DND-41 (cell line): ENCODE measurements at regions not wholly inside any gene's neighbourhood (a gene's known extent, or its start where the extent isn't known, plus 50 kb on each side); places are given as distances from the start of the nearest gene placed in this dataset.

Source experiments
- ATAC-seq: fragments of 200-7000 bp; cut with Tn5 transposase; 3 replicates; pipeline ENCODE4 v1.9.1; 2021; ENCODE audit warnings: low read depth; ENCODE audit not compliant: insufficient read depth
- DNase-seq: peaks from one replicate; pipeline ENCODE4 v3.0.0-alpha.2; 2020
- H2AFZ ChIP-seq: 2 replicates; pipeline ENCODE4 v1.6.0; 2012; ENCODE audit warnings: low read depth, low read length
- H3K27ac ChIP-seq: 2 replicates; pipeline ENCODE4 v1.5.1; 2012; ENCODE audit warnings: low read length, inconsistent platforms
- H3K27me3 ChIP-seq: fragments of 200-600 bp; sonication (generic); 2 replicates; pipeline ENCODE4 v1.6.0; 2012; ENCODE audit warnings: low read length, mild to moderate bottlenecking, inconsistent platforms; ENCODE audit not compliant: insufficient read depth, poor library complexity
- H3K36me3 ChIP-seq: 2 replicates; pipeline ENCODE4 v1.5.1; 2012; ENCODE audit warnings: low read length, inconsistent platforms; ENCODE audit not compliant: insufficient read depth
- H3K4me1 ChIP-seq: 2 replicates; pipeline ENCODE4 v1.5.1; 2012; ENCODE audit warnings: mild to moderate bottlenecking, low read length; ENCODE audit not compliant: insufficient read depth
- H3K4me2 ChIP-seq: 2 replicates; pipeline ENCODE4 v1.6.0; 2012; ENCODE audit warnings: mild to moderate bottlenecking, moderate library complexity, low read length, inconsistent platforms; ENCODE audit not compliant: insufficient read depth
- H3K4me3 ChIP-seq, 2 experiments: fragments of 200-600 bp in 1 of 2; shearing (Covaris generic) in 1 of 2; 2 replicates each; pipeline ENCODE4 v1.5.1; 2012 to 2016; ENCODE audit warnings: inconsistent platforms in 2 of 2, low read length in 2 of 2, mild to moderate bottlenecking in 2 of 2, low read depth in 1 of 2, moderate library complexity in 1 of 2
- H3K79me2 ChIP-seq: 2 replicates; pipeline ENCODE4 v1.6.0; 2012; ENCODE audit warnings: low read length, inconsistent platforms; ENCODE audit not compliant: insufficient read depth
- H3K9ac ChIP-seq: 2 replicates; pipeline ENCODE4 v1.6.0; 2012; ENCODE audit warnings: low read depth, mild to moderate bottlenecking, inconsistent platforms, low read length, moderate library complexity
- H3K9me3 ChIP-seq: 2 replicates; pipeline ENCODE4 v1.5.1; 2012; ENCODE audit warnings: low read length, moderate library complexity, mild to moderate bottlenecking, inconsistent platforms; ENCODE audit not compliant: insufficient read depth, severe bottlenecking
- H4K20me1 ChIP-seq: 2 replicates; pipeline ENCODE4 v1.6.0; 2012; ENCODE audit warnings: low read length; ENCODE audit not compliant: insufficient read depth
- EZH2 ChIP-seq: IDR thresholded peaks from 3 replicates; pipeline ENCODE4 v1.6.1; 2012; ENCODE audit warnings: borderline replicate concordance, low read depth, mild to moderate bottlenecking, moderate library complexity, low read length, inconsistent platforms; ENCODE audit not compliant: severe bottlenecking
- TF ChIP-seq, protein P1 (sequence below): IDR thresholded peaks from 2 replicates; pipeline ENCODE4 v1.5.1; 2012; ENCODE audit warnings: borderline replicate concordance, low read length, moderate library complexity, mild to moderate bottlenecking; ENCODE audit not compliant: poor library complexity, severe bottlenecking; ENCODE audit errors: extremely low read depth

DNA sequence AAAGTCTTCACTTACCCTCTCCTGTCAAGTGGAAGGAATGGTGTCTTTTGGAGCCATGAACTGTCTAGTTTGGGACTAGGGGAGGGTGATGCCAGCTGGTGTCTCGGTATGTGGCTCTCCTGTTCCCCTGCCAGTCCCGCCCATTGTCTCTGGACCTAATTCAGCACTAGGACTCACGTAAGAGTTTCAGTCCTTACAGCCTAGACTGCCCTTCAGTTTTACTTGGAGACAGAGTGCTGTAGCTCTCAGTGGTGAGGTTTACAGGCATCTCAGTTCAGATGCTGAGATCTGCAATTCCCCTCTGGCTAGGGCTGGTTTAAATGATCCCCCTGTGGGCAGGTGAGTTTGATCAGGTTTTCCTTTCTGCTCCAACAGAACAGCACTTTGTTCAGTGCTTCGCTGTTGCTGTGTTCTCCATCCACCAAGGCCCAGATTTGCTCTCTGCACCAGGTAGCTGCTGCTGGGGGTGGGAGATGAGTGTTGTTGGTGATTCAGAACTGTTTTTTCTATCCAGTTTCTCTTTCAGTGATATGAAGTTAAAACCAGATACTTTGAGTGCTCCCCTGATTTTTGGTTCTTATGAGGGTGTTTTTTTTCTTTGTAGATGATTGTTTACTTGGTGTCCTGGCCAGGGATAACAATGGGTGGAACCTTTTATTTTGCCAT is 198.3 kb upstream of the RNPC3 start:
- no peaks in the 10 kb centered on the region for H3K27me3 ChIP-seq
- no peak for ATAC-seq
- no peak overlapping the region for H3K4me2 ChIP-seq

DNA sequence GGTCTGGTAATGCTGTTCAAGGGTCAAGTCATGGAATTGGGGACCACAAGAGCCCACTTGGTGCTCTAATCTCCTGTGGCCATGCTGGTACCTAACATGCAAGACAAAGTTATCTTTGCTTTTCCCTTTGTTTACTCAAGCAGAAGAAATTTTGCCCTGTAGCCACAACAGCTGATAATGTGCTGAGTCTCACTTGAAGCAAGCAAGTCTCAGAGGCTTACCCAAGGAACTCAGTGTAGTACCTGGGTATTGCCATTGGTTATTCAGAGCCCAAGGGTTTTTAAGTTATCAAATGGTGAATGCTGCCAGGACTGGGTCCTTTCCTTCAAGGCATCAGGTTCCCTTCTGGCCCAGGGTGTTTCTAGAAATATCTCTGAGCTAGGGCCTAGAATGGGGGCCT is 198.9 kb upstream of the RNPC3 start:
- no peak overlapping the region for H2AFZ ChIP-seq
- no peaks in the 10 kb centered on the region for H3K4me1 ChIP-seq
- H3K4me2 ChIP-seq = no peak overlapping the region
- no peaks in the 10 kb centered on the region for H3K36me3 ChIP-seq
- H3K27me3 ChIP-seq = no peaks in the 10 kb centered on the region
- no peak for DNase-seq
- H3K27ac ChIP-seq = no peak overlapping the region
- TF ChIP-seq EZH2 = no peak
- TF ChIP-seq, protein P1, sequence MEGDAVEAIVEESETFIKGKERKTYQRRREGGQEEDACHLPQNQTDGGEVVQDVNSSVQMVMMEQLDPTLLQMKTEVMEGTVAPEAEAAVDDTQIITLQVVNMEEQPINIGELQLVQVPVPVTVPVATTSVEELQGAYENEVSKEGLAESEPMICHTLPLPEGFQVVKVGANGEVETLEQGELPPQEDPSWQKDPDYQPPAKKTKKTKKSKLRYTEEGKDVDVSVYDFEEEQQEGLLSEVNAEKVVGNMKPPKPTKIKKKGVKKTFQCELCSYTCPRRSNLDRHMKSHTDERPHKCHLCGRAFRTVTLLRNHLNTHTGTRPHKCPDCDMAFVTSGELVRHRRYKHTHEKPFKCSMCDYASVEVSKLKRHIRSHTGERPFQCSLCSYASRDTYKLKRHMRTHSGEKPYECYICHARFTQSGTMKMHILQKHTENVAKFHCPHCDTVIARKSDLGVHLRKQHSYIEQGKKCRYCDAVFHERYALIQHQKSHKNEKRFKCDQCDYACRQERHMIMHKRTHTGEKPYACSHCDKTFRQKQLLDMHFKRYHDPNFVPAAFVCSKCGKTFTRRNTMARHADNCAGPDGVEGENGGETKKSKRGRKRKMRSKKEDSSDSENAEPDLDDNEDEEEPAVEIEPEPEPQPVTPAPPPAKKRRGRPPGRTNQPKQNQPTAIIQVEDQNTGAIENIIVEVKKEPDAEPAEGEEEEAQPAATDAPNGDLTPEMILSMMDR = no peak
- no peaks in the 10 kb centered on the region for H4K20me1 ChIP-seq
- no peak for ATAC-seq
- H3K4me3 ChIP-seq = no peak overlapping the region
- H3K9ac ChIP-seq = no peak overlapping the region
- H3K79me2 ChIP-seq = no peaks in the 10 kb centered on the region
- H3K9me3 ChIP-seq = no peaks in the 10 kb centered on the region

More for the DNA sequence above, 198.3 kb upstream of the RNPC3 start:
- H2AFZ ChIP-seq = no peak overlapping the region
- H3K79me2 ChIP-seq = no peaks in the 10 kb centered on the region
- no peak for DNase-seq
- no peaks in the 10 kb centered on the region for H3K9me3 ChIP-seq
- H3K36me3 ChIP-seq = no peaks in the 10 kb centered on the region
- no peaks in the 10 kb centered on the region for H3K4me1 ChIP-seq
- no peak overlapping the region for H3K9ac ChIP-seq
- no peak overlapping the region for H3K27ac ChIP-seq
- no peak for TF ChIP-seq EZH2
- TF ChIP-seq, protein P1 = no peak
- no peaks in the 10 kb centered on the region for H4K20me1 ChIP-seq
- no peak overlapping the region for H3K4me3 ChIP-seq

DNA sequence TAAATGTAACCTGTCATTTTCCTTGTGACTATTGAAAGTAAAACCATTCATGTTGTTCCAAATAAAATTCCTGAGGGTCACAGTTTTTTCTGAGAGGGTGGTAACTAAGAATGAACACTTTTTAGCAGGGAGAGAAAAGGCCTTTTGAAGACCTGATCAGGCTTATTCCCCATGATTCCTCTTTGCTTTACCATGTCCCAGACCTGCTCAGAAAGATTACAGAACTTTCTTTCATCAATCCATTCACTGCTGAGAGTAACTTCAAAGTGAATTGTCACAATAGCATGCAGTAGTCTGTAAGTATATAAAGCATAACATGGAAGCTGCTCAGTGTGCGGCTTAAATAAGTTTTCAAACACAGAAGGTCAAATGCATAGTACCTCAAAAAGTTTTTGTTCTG is 201.5 kb upstream of the COL11A1 start:
- H2AFZ ChIP-seq = no peak overlapping the region
- no peak overlapping the region for H3K9ac ChIP-seq
- ATAC-seq (no peak), DNase-seq (no peak)
- H3K4me1 ChIP-seq = no peaks in the 10 kb centered on the region
- no peak overlapping the region for H3K4me3 ChIP-seq
- no peak overlapping the region for H3K27ac ChIP-seq
- no peak overlapping the region for H3K4me2 ChIP-seq
- no peaks in the 10 kb centered on the region for H3K27me3 ChIP-seq
- H3K79me2 ChIP-seq = no peaks in the 10 kb centered on the region
- H4K20me1 ChIP-seq = no peaks in the 10 kb centered on the region
- no peaks in the 10 kb centered on the region for H3K9me3 ChIP-seq
- TF ChIP-seq, protein P1 = no peak
- TF ChIP-seq EZH2 = no peak
- no peaks in the 10 kb centered on the region for H3K36me3 ChIP-seq
